ENCODE measurements at regions not wholly inside any gene's neighbourhood (a gene's known extent, or its start where the extent isn't known, plus 50 kb on each side); places are given as distances from the start of the nearest gene placed in this dataset.

DNA sequence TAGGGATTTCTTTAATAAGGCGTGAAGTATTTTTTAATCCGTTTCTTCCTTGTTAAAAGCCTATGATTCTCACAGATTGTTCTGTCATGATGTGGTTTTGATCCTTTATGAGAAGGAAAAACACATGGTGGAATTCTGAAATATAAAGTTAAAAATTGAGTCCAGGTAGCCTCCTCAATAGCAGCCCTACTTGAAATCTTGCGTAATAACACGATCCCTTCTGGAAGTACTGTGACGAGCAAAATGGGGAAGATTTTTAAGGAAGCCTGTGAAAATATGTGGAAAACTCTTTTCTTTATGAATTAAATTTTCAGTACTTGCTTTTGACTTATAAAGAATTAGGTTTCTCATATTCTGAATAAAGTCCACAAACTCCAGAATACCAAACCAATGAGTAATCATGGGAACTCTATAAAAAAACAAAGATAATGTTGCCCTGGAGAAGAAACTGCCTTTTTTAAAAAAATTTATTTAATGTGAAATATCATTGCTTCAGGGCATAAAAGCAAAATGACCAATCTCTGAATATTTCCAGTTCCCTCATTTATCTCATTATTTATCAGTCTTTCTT lies 476.4 kb upstream of the ZEB2 start:
- TF ChIP-seq POLR2AphosphoS5 (IDR thresholded peaks at IDR 0.05; ENCODE audit: low read depth, low read length) (no peak), CTCF (IDR thresholded peaks at IDR 0.05) (no peak), SIN3A (IDR thresholded peaks at IDR 0.05; ENCODE audit: borderline replicate concordance, insufficient read depth, low read depth, low read length) (no peak), REST (IDR thresholded peaks at IDR 0.05; ENCODE audit: insufficient read depth in 1 of 2, low read depth in 2 of 2, low read length in 1 of 2) (no peak), TCF7L2 (IDR thresholded peaks at IDR 0.05; ENCODE audit: low read depth, low read length) (no peak)
